Calu3 (cell line): ENCODE measurements at regions not wholly inside any gene's neighbourhood (a gene's known extent, or its start where the extent isn't known, plus 50 kb on each side); places are given as distances from the start of the nearest gene placed in this dataset.

Source experiments
- BruUV-seq: library from RNA; stranded (reverse); fragments of 400-500 nt; replicated peaks from 2 replicates; lab custom pipeline; 2021; lab: Mats Ljungman, UMichigan
- CTCF ChIA-PET: fragments of 300-600 bp; sonication (Branson Sonifier 250); formaldehyde crosslinking; loops from one replicate; lab custom pipeline; 2022; ENCODE audit warnings: antibody characterized with exemption; lab: Charles Lee
- DNase-seq: peaks from one replicate; pipeline ENCODE4 v3.0.0; 2022
- H3K27ac Mint-ChIP-seq: one replicate; pipeline ENCODE4 v1.8.0; 2022; ENCODE audit warnings: mixed read lengths; ENCODE audit not compliant: unreplicated experiment
- H3K27me3 Mint-ChIP-seq: one replicate; pipeline ENCODE4 v1.8.0; 2022; ENCODE audit warnings: mixed read lengths; ENCODE audit not compliant: unreplicated experiment
- H3K36me3 Mint-ChIP-seq: one replicate; pipeline ENCODE4 v1.8.0; 2022; ENCODE audit warnings: mild to moderate bottlenecking, moderate library complexity, mixed read lengths; ENCODE audit not compliant: insufficient read depth, unreplicated experiment
- H3K4me1 Mint-ChIP-seq: one replicate; pipeline ENCODE4 v1.8.0; 2022; ENCODE audit warnings: mild to moderate bottlenecking, low read depth, mixed read lengths; ENCODE audit not compliant: unreplicated experiment
- H3K4me3 Mint-ChIP-seq: one replicate; pipeline ENCODE4 v1.8.0; 2022; ENCODE audit warnings: mild to moderate bottlenecking, low read depth, moderate library complexity, mixed read lengths; ENCODE audit not compliant: unreplicated experiment
- H3K9me3 Mint-ChIP-seq: one replicate; pipeline ENCODE4 v1.8.0; 2022; ENCODE audit warnings: low read depth, mixed read lengths; ENCODE audit not compliant: unreplicated experiment
- intact Hi-C: fragments of 100-400 bp; cut with micrococcal nuclease; formaldehyde crosslinking; loops from one replicate; pipeline ENCODE4 v1.10.0; 2022; ENCODE audit not compliant: unreplicated experiment
- TF ChIP-seq, protein P1 (sequence below): fragments of 200-600 bp; IDR thresholded peaks from one replicate; pipeline ENCODE4 v1.8.0; 2022; ENCODE audit warnings: antibody characterized with exemption; ENCODE audit not compliant: unreplicated experiment

DNA sequence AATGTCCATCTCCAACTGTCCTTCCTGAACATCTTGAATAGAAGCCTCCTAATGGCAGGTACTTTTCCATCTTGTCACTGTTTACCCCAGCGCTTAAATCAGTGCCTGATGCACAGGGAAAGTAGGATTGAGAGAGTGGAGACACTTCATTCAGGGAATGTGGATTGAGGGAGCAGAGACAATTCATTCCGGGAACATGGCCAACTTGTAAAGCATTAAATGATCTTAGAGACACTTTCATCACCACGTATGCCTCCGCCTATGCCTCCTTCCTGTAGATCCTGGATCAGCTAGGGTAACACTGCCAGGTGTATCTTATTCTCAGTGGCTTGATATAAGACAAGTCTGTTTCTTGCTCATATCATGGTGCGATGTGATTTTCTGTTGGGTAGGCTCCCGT lies 67.6 kb upstream of the CSRP2 start:
- H3K4me3 Mint-ChIP-seq, result no peak overlapping the region
- no peak overlapping the region for H3K27ac Mint-ChIP-seq
- H3K4me1 Mint-ChIP-seq, result no peaks in the 10 kb centered on the region
- H3K9me3 Mint-ChIP-seq, result no peaks in the 10 kb centered on the region
- no peak for DNase-seq
- TF ChIP-seq, protein P1, sequence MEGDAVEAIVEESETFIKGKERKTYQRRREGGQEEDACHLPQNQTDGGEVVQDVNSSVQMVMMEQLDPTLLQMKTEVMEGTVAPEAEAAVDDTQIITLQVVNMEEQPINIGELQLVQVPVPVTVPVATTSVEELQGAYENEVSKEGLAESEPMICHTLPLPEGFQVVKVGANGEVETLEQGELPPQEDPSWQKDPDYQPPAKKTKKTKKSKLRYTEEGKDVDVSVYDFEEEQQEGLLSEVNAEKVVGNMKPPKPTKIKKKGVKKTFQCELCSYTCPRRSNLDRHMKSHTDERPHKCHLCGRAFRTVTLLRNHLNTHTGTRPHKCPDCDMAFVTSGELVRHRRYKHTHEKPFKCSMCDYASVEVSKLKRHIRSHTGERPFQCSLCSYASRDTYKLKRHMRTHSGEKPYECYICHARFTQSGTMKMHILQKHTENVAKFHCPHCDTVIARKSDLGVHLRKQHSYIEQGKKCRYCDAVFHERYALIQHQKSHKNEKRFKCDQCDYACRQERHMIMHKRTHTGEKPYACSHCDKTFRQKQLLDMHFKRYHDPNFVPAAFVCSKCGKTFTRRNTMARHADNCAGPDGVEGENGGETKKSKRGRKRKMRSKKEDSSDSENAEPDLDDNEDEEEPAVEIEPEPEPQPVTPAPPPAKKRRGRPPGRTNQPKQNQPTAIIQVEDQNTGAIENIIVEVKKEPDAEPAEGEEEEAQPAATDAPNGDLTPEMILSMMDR, result no peak
- CTCF ChIA-PET, result no interaction called here
- peaks cover 11% of the 10 kb centered on the region for H3K27me3 Mint-ChIP-seq
- intact Hi-C loops, result no loop called here
- no peaks in the 10 kb centered on the region for H3K36me3 Mint-ChIP-seq
- no TSS peak for BruUV-seq

- Mint-ChIP-seq H3K27me3 (peaks cover 5% of the 10 kb centered on the region), H3K4me1 (no peaks in the 10 kb centered on the region), H3K36me3 (no peaks in the 10 kb centered on the region), H3K4me3 (no peak overlapping the region), H3K9me3 (no peaks in the 10 kb centered on the region), H3K27ac (no peak overlapping the region)
- CTCF ChIA-PET, result no interaction called here
- intact Hi-C loops, result no loop called here
- no TSS peak for BruUV-seq
- TF ChIP-seq, protein P1, result no peak
- no peak for DNase-seq
Measured at GRCh38 chr12:76945867-76946266, 67.0 kb upstream of the CSRP2 start.

DNA sequence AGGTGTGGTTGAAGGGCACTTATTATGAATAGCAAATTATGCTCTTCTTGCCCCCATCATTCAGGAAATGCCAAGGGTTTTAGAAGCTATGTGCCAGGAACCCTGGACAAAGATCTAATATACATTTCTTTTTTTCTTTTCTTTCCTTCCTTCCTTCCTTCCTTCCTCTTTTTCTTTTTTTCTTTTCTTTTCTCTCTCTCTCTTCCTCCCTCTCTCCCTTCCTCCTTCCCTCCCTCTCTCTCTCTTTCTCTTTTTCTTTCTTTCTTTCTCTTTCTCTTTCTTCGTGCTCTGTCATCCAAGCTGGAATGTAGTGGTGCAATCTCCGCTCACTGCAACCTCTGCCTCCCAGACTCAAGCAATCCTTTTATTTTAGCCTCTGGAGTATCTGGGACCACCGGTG lies 66.1 kb upstream of the CSRP2 start:
- intact Hi-C loops, result no loop called here
- Mint-ChIP-seq H3K4me1 (no peaks in the 10 kb centered on the region), H3K27ac (no peak overlapping the region), H3K4me3 (no peak overlapping the region), H3K36me3 (no peaks in the 10 kb centered on the region), H3K27me3 (no peaks in the 10 kb centered on the region), H3K9me3 (no peaks in the 10 kb centered on the region)
- TF ChIP-seq, protein P1, result no peak
- CTCF ChIA-PET, result no interaction called here
- DNase-seq, result no peak
- no TSS peak for BruUV-seq

DNA sequence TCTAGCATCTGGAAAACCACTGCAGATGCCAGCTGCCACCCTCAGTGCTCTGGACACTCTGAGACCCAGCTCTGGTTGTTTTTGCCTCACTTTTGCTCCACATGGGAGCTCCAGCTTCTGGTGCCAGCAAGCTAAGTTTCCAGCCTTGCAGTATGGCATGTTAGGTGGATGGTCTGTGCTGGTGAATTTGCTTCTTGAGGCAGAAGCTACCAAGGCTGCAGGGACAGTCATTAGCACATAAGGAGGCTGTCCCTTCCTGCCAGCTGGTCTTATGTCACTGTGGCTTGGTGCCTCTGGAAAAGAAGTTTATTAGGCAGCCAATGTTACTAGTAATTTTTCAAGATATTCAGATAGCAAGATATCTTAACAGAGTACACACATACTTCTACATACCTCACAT lies 64.2 kb upstream of the CSRP2 start:
- no peaks in the 10 kb centered on the region for H3K9me3 Mint-ChIP-seq
- H3K36me3 Mint-ChIP-seq, result no peaks in the 10 kb centered on the region
- TF ChIP-seq, protein P1, result no peak
- H3K27ac Mint-ChIP-seq, result no peak overlapping the region
- H3K4me3 Mint-ChIP-seq, result no peak overlapping the region
- no TSS peak for BruUV-seq
- CTCF ChIA-PET, result interaction anchor here (0.7 kb wide), 1 partner anchor 10 kb away, joined by 3 read pairs; no protein-coding TSS in a partner anchor
- no peaks in the 10 kb centered on the region for H3K27me3 Mint-ChIP-seq
- intact Hi-C loops, result no loop called here
- H3K4me1 Mint-ChIP-seq, result no peaks in the 10 kb centered on the region
- DNase-seq, result no peak
